Mesothelial cell of epicardium (in vitro differentiated cells): ENCODE measurements at regions not wholly inside any gene's neighbourhood (a gene's known extent, or its start where the extent isn't known, plus 50 kb on each side); places are given as distances from the start of the nearest gene placed in this dataset.

Experiments
- DNase-seq, 2 experiments: peaks; one replicate each; pipeline ENCODE4 v3.0.0; 2021; ENCODE audit warnings: low spot score in 2 of 2; ENCODE audit not compliant: unreplicated experiment in 2 of 2
- H3K27ac Mint-ChIP-seq: 2 replicates; pipeline ENCODE4 v1.8.0; 2021; ENCODE audit warnings: mixed read lengths
- H3K27me3 Mint-ChIP-seq: 2 replicates; pipeline ENCODE4 v1.8.0; 2021; ENCODE audit warnings: low read depth, mixed read lengths
- H3K36me3 Mint-ChIP-seq: 2 replicates; pipeline ENCODE4 v1.8.0; 2021; ENCODE audit warnings: mixed read lengths
- H3K4me1 Mint-ChIP-seq: 2 replicates; pipeline ENCODE4 v1.8.0; 2021; ENCODE audit warnings: mixed read lengths
- H3K4me3 Mint-ChIP-seq: 2 replicates; pipeline ENCODE4 v1.8.0; 2021; ENCODE audit warnings: mild to moderate bottlenecking, moderate library complexity, mixed read lengths
- H3K9me3 Mint-ChIP-seq: 2 replicates; pipeline ENCODE4 v1.8.0; 2021; ENCODE audit warnings: mixed read lengths
- CTCF ChIP-seq: fragments of 200-600 bp; sonication (generic); IDR thresholded peaks from one replicate; pipeline ENCODE4 v1.5.0; 2021; ENCODE audit warnings: antibody characterized with exemption; ENCODE audit not compliant: unreplicated experiment

- Mint-ChIP-seq H3K9me3 (peaks cover 13% of the 10 kb centered on the region), H3K27ac (no peak overlapping the region), H3K27me3 (no peaks in the 10 kb centered on the region), H3K4me1 (peaks cover 7% of the 10 kb centered on the region), H3K36me3 (no peaks in the 10 kb centered on the region), H3K4me3 (no peak overlapping the region)
- no peak for DNase-seq
- TF ChIP-seq CTCF = no peak
Observed at GRCh38 chr6:139722530-139722929, 348.1 kb upstream of the CITED2 start.

GRCh38 chr6:139721954-139722353 is 347.5 kb upstream of the CITED2 start:
- H3K4me3 Mint-ChIP-seq = no peak overlapping the region
- H3K27ac Mint-ChIP-seq = no peak overlapping the region
- no peak for TF ChIP-seq CTCF
- peaks cover 12% of the 10 kb centered on the region for H3K9me3 Mint-ChIP-seq
- no peaks in the 10 kb centered on the region for H3K36me3 Mint-ChIP-seq
- no peaks in the 10 kb centered on the region for H3K27me3 Mint-ChIP-seq
- DNase-seq = no peak
- peaks cover 8% of the 10 kb centered on the region for H3K4me1 Mint-ChIP-seq

- no peak for TF ChIP-seq CTCF
- peaks cover 12% of the 10 kb centered on the region for H3K4me1 Mint-ChIP-seq
- H3K36me3 Mint-ChIP-seq = no peaks in the 10 kb centered on the region
- no peak overlapping the region for H3K4me3 Mint-ChIP-seq
- DNase-seq = no peak
- no peak overlapping the region for H3K27ac Mint-ChIP-seq
- no peaks in the 10 kb centered on the region for H3K27me3 Mint-ChIP-seq
- H3K9me3 Mint-ChIP-seq = no peaks in the 10 kb centered on the region
Observed at GRCh38 chr6:139713900-139714506, 339.6 kb upstream of the CITED2 start.

- DNase-seq = no peak
- no peak overlapping the region for H3K4me3 Mint-ChIP-seq
- peaks cover 18% of the 10 kb centered on the region for H3K4me1 Mint-ChIP-seq
- no peaks in the 10 kb centered on the region for H3K27me3 Mint-ChIP-seq
- H3K27ac Mint-ChIP-seq = no peak overlapping the region
- no peaks in the 10 kb centered on the region for H3K36me3 Mint-ChIP-seq
- TF ChIP-seq CTCF = no peak
- no peaks in the 10 kb centered on the region for H3K9me3 Mint-ChIP-seq
Observed at GRCh38 chr6:139713424-139713823, 339.0 kb upstream of the CITED2 start.

- TF ChIP-seq CTCF = no peak
- Mint-ChIP-seq H3K36me3 (no peaks in the 10 kb centered on the region), H3K9me3 (no peaks in the 10 kb centered on the region), H3K27ac (no peak overlapping the region), H3K4me3 (no peak overlapping the region), H3K27me3 (no peaks in the 10 kb centered on the region), H3K4me1 (peaks cover 24% of the 10 kb centered on the region)
- no peak for DNase-seq
Observed at GRCh38 chr6:139712830-139713229, 338.4 kb upstream of the CITED2 start.
